ENCODE measurements at regions not wholly inside any gene's neighbourhood (a gene's known extent, or its start where the extent isn't known, plus 50 kb on each side); places are given as distances from the start of the nearest gene placed in this dataset.
"Not testable (repeated sequence)": the region's sequence is repeated elsewhere in the genome, so short reads cannot be mapped to it uniquely, and the experiment has no call there.

DNA sequence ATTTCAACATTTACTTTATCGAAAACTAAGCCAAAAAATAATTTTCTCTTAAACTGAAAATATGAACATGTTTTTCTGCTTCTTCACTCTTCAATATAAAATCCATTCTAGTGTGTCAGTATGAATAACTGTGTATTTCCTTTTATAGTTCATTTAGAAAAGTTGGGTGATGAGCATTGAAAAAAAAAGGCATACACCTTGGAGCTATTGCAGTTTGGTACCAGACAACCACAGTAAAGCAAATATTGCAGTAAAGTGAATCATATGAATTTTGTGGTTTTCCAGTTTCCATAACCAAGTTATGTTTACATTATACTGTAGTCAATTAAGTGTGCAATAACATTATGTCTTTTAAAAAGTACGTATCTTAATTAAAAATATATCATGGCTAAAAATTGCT is 195.0 kb upstream of the FOXG1 start:
- DNase-seq, result peak; percentile 57

DNA sequence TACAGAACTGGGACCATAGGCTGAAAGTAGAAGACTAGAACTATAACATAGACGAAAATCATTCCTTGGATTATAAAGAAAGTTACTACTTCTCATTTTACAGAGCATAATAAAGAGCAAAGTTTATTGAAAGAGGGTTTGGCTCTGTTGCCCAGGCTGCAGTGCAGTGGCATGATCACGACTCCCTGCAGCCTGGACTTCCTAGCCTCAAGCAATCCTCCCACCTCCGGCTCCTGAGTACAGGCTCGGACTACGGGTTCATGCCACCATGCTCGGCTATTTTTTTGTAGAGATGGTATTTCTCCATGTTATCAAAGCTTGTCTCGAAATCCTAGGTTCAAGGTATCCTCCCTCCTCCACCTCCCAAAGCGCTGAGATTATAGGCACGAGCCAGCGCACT is 190.1 kb upstream of the FOXG1 start:
- no peak for DNase-seq

GRCh38 chr14:28577187-28577586 is 189.4 kb upstream of the FOXG1 start:
- no peak for DNase-seq

GRCh38 chr14:28577711-28578131 is 188.9 kb upstream of the FOXG1 start:
- peak; percentile 90 for DNase-seq

DNA sequence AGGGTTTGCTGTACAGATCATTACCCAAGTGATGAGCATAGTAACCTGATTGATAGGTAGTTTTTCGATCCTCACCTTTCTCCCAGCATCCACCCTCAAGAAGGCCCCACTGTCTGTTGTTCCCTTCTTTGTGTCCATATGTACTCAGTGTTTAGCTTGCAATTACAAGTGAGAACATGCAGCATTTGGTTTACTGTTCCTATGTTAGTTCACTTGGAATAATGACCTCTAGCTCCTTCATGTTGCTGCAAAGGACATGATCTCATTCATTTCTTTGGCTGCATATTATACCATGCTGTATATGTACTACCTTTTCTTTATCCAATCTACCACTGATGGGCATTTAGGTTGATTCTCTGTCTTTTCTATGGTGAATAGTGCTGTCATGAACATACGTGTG is 181.6 kb upstream of the FOXG1 start:
- no peak for DNase-seq

GRCh38 chr14:28589792-28590191 is 176.8 kb upstream of the FOXG1 start:
- no peak for DNase-seq

GRCh38 chr14:28596391-28596790 is 170.2 kb upstream of the FOXG1 start:
- peak; percentile 86 for DNase-seq

DNA sequence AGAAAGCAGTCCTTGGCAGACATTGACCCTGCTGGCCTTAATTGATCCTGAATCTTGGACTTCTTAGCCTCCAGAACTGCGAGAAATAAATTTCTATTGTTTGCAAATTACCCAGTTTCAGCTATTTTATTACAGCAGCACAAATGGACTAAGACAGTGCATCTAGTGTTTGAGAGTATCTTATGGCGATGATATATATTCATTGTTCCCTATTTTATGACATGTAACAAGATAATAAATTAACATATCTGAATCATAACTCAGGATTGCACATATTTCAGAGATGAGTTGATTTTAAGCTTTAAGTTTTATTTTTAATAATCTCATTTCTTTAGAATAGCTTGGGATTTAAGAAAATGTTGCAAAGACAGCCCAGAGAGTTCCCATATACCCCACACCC is 167.4 kb upstream of the FOXG1 start:
- no peak for DNase-seq

GRCh38 chr14:28599605-28600004 is 167.0 kb upstream of the FOXG1 start:
- no peak for DNase-seq

GRCh38 chr14:28603606-28604005 is 163.0 kb upstream of the FOXG1 start:
- DNase-seq, result peak; percentile 6

GRCh38 chr14:28607661-28608060 is 158.9 kb upstream of the FOXG1 start:
- DNase-seq, result no peak

GRCh38 chr14:28608443-28608842 is 158.1 kb upstream of the FOXG1 start:
- DNase-seq, result peak; percentile 49

DNA sequence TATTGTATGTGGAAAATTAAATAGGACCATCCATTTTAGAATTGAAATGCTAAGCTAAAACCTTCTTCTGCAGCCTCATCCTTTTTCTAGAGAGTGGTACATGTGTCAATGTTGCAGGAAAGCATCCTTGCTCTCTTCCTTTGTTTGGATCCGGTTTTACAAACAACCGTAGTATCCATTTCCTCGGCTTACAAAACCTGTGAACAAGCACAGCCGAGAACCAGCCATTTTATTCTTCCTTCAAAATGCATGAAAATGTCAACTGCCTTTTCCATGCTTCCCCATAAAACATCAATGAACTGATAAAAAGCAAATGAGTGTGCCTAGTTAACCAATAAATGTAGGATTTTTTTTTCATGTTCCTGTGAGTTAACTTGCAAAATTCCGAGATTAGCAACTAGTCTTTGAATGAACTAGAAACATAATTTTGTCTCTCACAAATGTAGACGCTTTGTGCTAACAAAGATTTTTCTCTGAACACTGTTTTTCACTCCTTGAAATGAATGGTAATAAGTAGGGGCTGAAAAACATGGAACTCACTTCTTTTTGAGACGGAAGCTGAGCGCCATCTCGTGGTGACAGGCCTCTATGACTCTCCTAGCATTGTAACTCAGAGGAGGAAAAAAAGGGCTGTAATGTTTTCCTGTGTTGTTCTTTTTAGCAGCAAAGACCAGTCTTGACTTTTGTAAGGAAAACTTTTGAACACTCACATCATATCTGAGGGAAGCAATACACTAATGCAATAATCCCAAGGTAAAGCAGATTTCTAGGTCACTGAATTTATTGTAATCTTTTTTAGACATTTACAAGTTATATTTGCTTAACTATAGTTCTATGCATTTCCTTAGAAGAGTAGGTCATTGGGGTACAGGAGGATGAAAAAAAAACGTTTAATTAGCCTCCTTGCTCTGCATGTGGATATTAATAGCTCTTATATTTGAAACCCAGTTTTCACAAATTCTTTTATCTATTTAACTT is 157.4 kb upstream of the FOXG1 start:
- DNase-seq, result peak; percentile 59

- DNase-seq, result no peak
Measured at GRCh38 chr14:28612414-28612813, 154.2 kb upstream of the FOXG1 start.

DNA sequence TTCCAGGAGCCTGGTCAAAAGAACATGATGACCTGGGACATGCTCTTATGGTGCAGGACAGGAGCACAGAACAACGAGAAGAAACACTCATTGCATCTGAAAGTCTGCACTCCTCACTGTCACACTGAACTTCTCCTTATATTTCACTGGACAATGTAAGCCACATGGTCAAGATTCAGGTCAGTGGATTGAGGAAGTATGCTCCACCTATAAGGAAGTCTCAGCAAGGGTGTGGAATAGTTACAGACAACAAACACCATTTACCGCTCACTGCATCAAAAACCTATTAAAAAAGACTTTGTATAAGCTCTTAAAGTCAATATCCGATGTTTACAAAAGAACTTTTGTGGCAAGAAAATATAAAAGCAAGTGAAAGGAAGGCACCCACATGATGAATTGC is 153.1 kb upstream of the FOXG1 start:
- no peak for DNase-seq

GRCh38 chr14:28626780-28627179 is 139.8 kb upstream of the FOXG1 start:
- no peak for DNase-seq

GRCh38 chr14:28629328-28630004 is 137.1 kb upstream of the FOXG1 start:
- no peak for DNase-seq

- DNase-seq, result no peak
Measured at GRCh38 chr14:28630100-28630499, 136.5 kb upstream of the FOXG1 start.

- DNase-seq, result peak; percentile 38
Measured at GRCh38 chr14:28635387-28635786, 131.2 kb upstream of the FOXG1 start.

DNA sequence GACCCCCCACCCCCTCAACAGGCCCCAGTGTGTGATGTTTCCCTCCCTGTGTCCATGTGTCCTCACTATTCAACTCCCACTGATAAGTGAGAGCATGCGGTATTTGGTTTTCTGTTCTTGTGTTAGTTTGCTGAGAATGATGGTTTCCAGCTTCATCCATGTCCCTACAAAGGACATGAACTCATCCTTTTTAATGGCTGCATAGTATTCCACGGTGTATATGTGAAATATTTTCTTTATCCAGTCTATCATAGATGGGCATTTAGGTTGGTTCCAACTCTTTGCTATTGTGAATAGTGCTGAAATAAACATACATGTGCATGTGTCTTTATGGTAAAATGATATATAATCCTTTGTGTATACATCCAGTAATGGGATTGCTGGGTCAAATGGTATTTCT is 130.8 kb upstream of the FOXG1 start:
- DNase-seq, result not testable (repeated sequence)

DNA sequence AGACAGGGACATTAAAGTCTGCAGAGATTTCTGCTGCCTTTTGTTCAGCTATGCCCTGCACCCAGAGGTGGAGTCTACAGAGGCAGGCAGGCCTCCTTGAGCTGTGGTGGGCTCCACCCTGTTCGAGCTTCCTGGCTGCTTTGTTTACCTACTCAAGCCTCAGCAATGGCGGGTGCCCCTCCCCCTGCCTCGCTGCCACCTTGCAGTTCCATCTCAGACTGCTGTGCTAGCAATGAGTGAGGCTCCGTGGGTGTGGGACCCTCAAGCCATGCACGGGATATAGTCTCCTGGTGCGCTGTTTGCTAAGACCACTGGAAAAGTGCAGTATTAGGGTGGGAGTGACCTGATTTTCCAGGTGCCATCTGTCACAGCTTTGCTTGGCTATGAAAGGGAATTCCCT is 125.4 kb upstream of the FOXG1 start:
- not testable (repeated sequence) for DNase-seq

DNA sequence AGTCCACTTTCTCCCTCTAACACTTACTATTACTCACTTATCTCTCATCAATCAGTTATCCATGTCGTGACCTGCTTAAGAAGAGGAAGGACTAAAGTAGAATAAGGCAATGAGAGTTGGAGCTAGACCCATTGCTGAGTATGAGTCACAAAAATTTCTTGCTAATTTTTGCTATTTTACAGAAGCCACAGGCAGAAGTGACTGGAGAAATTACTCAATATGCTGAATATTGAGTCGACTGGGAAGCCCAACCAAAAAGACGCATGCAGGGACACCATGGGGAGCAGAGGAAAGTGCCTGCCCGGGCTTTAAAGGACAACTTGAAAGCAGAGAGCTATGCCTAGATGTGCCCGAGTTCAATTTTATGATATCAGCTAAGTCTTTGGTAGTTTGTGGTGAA is 115.4 kb upstream of the FOXG1 start:
- DNase-seq, result peak; percentile 90

- DNase-seq, result peak; percentile 82
Measured at GRCh38 chr14:28652782-28653181, 113.8 kb upstream of the FOXG1 start.

- peak; percentile 14 for DNase-seq
Measured at GRCh38 chr14:28653521-28653920, 113.1 kb upstream of the FOXG1 start.

Measured in fibroblast of skin of right biceps (primary cell).